ENCODE measurements at regions not wholly inside any gene's neighbourhood (a gene's known extent, or its start where the extent isn't known, plus 50 kb on each side); places are given as distances from the start of the nearest gene placed in this dataset.
"Not testable (repeated sequence)": the region's sequence is repeated elsewhere in the genome, so short reads cannot be mapped to it uniquely, and the experiment has no call there.

- H3K27me3 ChIP-seq (replicated peaks; ENCODE audit: control insufficient read depth, insufficient read depth, low read length) = no peaks in the 10 kb centered on the region
- no peak overlapping the region for H3K4me3 ChIP-seq (replicated peaks; ENCODE audit: low read depth, low read length)
- TF ChIP-seq CTCF (IDR thresholded peaks at IDR 0.05; ENCODE audit: insufficient read depth, low read length, poor library complexity, severe bottlenecking) = no peak
- DNase-seq (ENCODE audit: extremely low read depth, insufficient read length) = no peak
- H3K36me3 ChIP-seq (ENCODE audit: control insufficient read depth, insufficient read depth, low read length) = no peaks in the 10 kb centered on the region
Observed at GRCh38 chr5:27773166-27773565, 734.8 kb upstream of the CDH9 start.

GRCh38 chr5:27769748-27770402 is 731.5 kb upstream of the CDH9 start:
- H3K27me3 ChIP-seq (replicated peaks; ENCODE audit: control insufficient read depth, insufficient read depth, low read length) = no peaks in the 10 kb centered on the region
- no peak for TF ChIP-seq CTCF (IDR thresholded peaks at IDR 0.05; ENCODE audit: insufficient read depth, low read length, poor library complexity, severe bottlenecking)
- DNase-seq (ENCODE audit: extremely low read depth, insufficient read length) = no peak
- no peaks in the 10 kb centered on the region for H3K36me3 ChIP-seq (ENCODE audit: control insufficient read depth, insufficient read depth, low read length)
- no peak overlapping the region for H3K4me3 ChIP-seq (replicated peaks; ENCODE audit: low read depth, low read length)

GRCh38 chr5:27748847-27749246 is 710.5 kb upstream of the CDH9 start:
- DNase-seq (ENCODE audit: extremely low read depth, insufficient read length) = no peak
- H3K4me3 ChIP-seq (replicated peaks; ENCODE audit: low read depth, low read length) = no peak overlapping the region
- H3K36me3 ChIP-seq (ENCODE audit: control insufficient read depth, insufficient read depth, low read length) = no peaks in the 10 kb centered on the region
- no peak for TF ChIP-seq CTCF (IDR thresholded peaks at IDR 0.05; ENCODE audit: insufficient read depth, low read length, poor library complexity, severe bottlenecking)
- H3K27me3 ChIP-seq (replicated peaks; ENCODE audit: control insufficient read depth, insufficient read depth, low read length) = no peaks in the 10 kb centered on the region

- DNase-seq (ENCODE audit: extremely low read depth, insufficient read length); H3K4me3 ChIP-seq (replicated peaks; ENCODE audit: low read depth, low read length); H3K27me3 ChIP-seq (replicated peaks; ENCODE audit: control insufficient read depth, insufficient read depth, low read length); H3K36me3 ChIP-seq (ENCODE audit: control insufficient read depth, insufficient read depth, low read length): not testable (repeated sequence)
Observed at GRCh38 chr5:27743383-27743979, 705.1 kb upstream of the CDH9 start.

GRCh38 chr5:27742805-27743204 is 704.4 kb upstream of the CDH9 start:
- Histone ChIP-seq H3K27me3 (replicated peaks; ENCODE audit: control insufficient read depth, insufficient read depth, low read length) (no peaks in the 10 kb centered on the region), H3K4me3 (replicated peaks; ENCODE audit: low read depth, low read length) (no peak overlapping the region), H3K36me3 (ENCODE audit: control insufficient read depth, insufficient read depth, low read length) (no peaks in the 10 kb centered on the region)
- no peak for DNase-seq (ENCODE audit: extremely low read depth, insufficient read length)
- no peak for TF ChIP-seq CTCF (IDR thresholded peaks at IDR 0.05; ENCODE audit: insufficient read depth, low read length, poor library complexity, severe bottlenecking)

- Histone ChIP-seq H3K27me3 (replicated peaks; ENCODE audit: control insufficient read depth, insufficient read depth, low read length) (no peaks in the 10 kb centered on the region), H3K4me3 (replicated peaks; ENCODE audit: low read depth, low read length) (no peak overlapping the region), H3K36me3 (ENCODE audit: control insufficient read depth, insufficient read depth, low read length) (no peaks in the 10 kb centered on the region)
- TF ChIP-seq CTCF (IDR thresholded peaks at IDR 0.05; ENCODE audit: insufficient read depth, low read length, poor library complexity, severe bottlenecking) = no peak
- no peak for DNase-seq (ENCODE audit: extremely low read depth, insufficient read length)
Observed at GRCh38 chr5:27734838-27735237, 696.5 kb upstream of the CDH9 start.

All from GM06990 (cell line).